ENCODE measurements at regions not wholly inside any gene's neighbourhood (a gene's known extent, or its start where the extent isn't known, plus 50 kb on each side); places are given as distances from the start of the nearest gene placed in this dataset.

- WGBS (ENCODE audit: insufficient coverage, low coverage, missing lambda C conversion rate) = 6% methylated on average over 4 of the region's 4 CpGs
- ChIA-PET CTCF (ENCODE audit: low intra/inter-chr PET ratio) (interaction anchor here (0.5 kb wide), 1 partner anchor 869 kb away, joined by 3 read pairs; no protein-coding TSS in a partner anchor), POLR2A (no interaction called here)
- Histone ChIP-seq H3K4me1 (replicated peaks in 1 of 2; ENCODE audit: control insufficient read depth in 2 of 2, insufficient read depth in 2 of 2, low read length in 2 of 2) (no peaks in the 10 kb centered on the region), H3K27me3 (ENCODE audit: control insufficient read depth in 2 of 2, insufficient read depth in 2 of 2, low read length in 2 of 2) (no peaks in the 10 kb centered on the region), H3K27ac (ENCODE audit: extremely low read depth, low read depth, low read length) (no peak overlapping the region), H3K9ac (ENCODE audit: insufficient read depth in 1 of 2, low read depth in 2 of 2, low read length in 2 of 2) (no peak overlapping the region), H3K9me3 (replicated peaks; ENCODE audit: control insufficient read depth, insufficient read depth, low read depth, low read length) (no peaks in the 10 kb centered on the region), H3K36me3 (ENCODE audit: control insufficient read depth, insufficient read depth, low read length) (no peaks in the 10 kb centered on the region), H4K20me1 (replicated peaks; ENCODE audit: control insufficient read depth, insufficient read depth, low read length) (no peaks in the 10 kb centered on the region), H3K9me1 (ENCODE audit: control insufficient read depth, insufficient read depth, low read length) (no peaks in the 10 kb centered on the region), H2AFZ (ENCODE audit: low read depth, low read length) (no peak overlapping the region), H3K4me3 (no peak overlapping the region), H3K4me2 (ENCODE audit: insufficient read depth, low read length) (no peak overlapping the region), H3K79me2 (ENCODE audit: control insufficient read depth, insufficient read depth, low read length) (no peaks in the 10 kb centered on the region)
- ATAC-seq = no peak
- TF ChIP-seq, protein P1, sequence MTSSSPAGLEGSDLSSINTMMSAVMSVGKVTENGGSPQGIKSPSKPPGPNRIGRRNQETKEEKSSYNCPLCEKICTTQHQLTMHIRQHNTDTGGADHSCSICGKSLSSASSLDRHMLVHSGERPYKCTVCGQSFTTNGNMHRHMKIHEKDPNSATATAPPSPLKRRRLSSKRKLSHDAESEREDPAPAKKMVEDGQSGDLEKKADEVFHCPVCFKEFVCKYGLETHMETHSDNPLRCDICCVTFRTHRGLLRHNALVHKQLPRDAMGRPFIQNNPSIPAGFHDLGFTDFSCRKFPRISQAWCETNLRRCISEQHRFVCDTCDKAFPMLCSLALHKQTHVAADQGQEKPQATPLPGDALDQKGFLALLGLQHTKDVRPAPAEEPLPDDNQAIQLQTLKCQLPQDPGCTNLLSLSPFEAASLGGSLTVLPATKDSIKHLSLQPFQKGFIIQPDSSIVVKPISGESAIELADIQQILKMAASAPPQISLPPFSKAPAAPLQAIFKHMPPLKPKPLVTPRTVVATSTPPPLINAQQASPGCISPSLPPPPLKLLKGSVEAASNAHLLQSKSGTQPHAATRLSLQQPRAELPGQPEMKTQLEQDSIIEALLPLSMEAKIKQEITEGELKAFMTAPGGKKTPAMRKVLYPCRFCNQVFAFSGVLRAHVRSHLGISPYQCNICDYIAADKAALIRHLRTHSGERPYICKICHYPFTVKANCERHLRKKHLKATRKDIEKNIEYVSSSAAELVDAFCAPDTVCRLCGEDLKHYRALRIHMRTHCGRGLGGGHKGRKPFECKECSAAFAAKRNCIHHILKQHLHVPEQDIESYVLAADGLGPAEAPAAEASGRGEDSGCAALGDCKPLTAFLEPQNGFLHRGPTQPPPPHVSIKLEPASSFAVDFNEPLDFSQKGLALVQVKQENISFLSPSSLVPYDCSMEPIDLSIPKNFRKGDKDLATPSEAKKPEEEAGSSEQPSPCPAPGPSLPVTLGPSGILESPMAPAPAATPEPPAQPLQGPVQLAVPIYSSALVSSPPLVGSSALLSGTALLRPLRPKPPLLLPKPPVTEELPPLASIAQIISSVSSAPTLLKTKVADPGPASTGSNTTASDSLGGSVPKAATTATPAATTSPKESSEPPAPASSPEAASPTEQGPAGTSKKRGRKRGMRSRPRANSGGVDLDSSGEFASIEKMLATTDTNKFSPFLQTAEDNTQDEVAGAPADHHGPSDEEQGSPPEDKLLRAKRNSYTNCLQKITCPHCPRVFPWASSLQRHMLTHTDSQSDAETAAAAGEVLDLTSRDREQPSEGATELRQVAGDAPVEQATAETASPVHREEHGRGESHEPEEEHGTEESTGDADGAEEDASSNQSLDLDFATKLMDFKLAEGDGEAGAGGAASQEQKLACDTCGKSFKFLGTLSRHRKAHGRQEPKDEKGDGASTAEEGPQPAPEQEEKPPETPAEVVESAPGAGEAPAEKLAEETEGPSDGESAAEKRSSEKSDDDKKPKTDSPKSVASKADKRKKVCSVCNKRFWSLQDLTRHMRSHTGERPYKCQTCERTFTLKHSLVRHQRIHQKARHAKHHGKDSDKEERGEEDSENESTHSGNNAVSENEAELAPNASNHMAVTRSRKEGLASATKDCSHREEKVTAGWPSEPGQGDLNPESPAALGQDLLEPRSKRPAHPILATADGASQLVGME (CRISPR knock-in tag; IDR thresholded peaks at IDR 0.05) = no peak
- TF ChIP-seq IFI16 (CRISPR knock-in tag; IDR thresholded peaks at IDR 0.05) = no peak
- no peak for FAIRE-seq
- intact Hi-C loops (cut with micrococcal nuclease) (no loop called here), in situ Hi-C loops (cut with MboI) (no loop called here)
- no TSS peak for BruUV-seq (replicated peaks)
- no peak for DNase-seq (ENCODE audit: extremely low read depth in 1 of 4, low spot score in 3 of 4)
These were observed 632.3 kb downstream of the CCDC171 start for GRCh38 chr9:16184964-16185646.

Measured in K562 (cell line).